GM18520 (cell line): ENCODE measurements at regions not wholly inside any gene's neighbourhood (a gene's known extent, or its start where the extent isn't known, plus 50 kb on each side); places are given as distances from the start of the nearest gene placed in this dataset.
"Not testable (repeated sequence)": the region's sequence is repeated elsewhere in the genome, so short reads cannot be mapped to it uniquely, and the experiment has no call there.

ENCODE experiments used
- ATAC-seq: cut with Tn5 transposase; IDR thresholded peaks from one replicate; pipeline ENCODE4 v1.9.1; 2021; ENCODE audit not compliant: unreplicated experiment

GRCh38 chr3:71994906-71995305 is 210.0 kb upstream of the PROK2 start:
- ATAC-seq: no peak

GRCh38 chr3:71994203-71994602 is 209.3 kb upstream of the PROK2 start:
- no peak for ATAC-seq

GRCh38 chr3:71991681-71992080 is 206.7 kb upstream of the PROK2 start:
- no peak for ATAC-seq

GRCh38 chr3:71991046-71991445 is 206.1 kb upstream of the PROK2 start:
- ATAC-seq: no peak

- no peak for ATAC-seq
Measured at GRCh38 chr3:71990545-71990944, 205.6 kb upstream of the PROK2 start.

- ATAC-seq: no peak
Measured at GRCh38 chr3:71989165-71989564, 204.2 kb upstream of the PROK2 start.

- ATAC-seq: no peak
Measured at GRCh38 chr3:71987828-71988227, 202.9 kb upstream of the PROK2 start.

GRCh38 chr3:71987089-71987735 is 202.3 kb upstream of the PROK2 start:
- no peak for ATAC-seq

GRCh38 chr3:71986606-71987005 is 201.7 kb upstream of the PROK2 start:
- no peak for ATAC-seq

- ATAC-seq: peak; percentile 84
Measured at GRCh38 chr3:71984843-71985613, 200.1 kb upstream of the PROK2 start.

- ATAC-seq: no peak
Measured at GRCh38 chr3:71983694-71984093, 198.7 kb upstream of the PROK2 start.

- ATAC-seq: not testable (repeated sequence)
Measured at GRCh38 chr3:71982506-71983258, 197.7 kb upstream of the PROK2 start.

GRCh38 chr3:71979175-71979574 is 194.2 kb upstream of the PROK2 start:
- no peak for ATAC-seq

- ATAC-seq: peak; percentile 75
Measured at GRCh38 chr3:71978150-71978721, 193.3 kb upstream of the PROK2 start.

GRCh38 chr3:71977525-71977924 is 192.6 kb upstream of the PROK2 start:
- ATAC-seq: no peak

GRCh38 chr3:71975573-71975972 is 190.6 kb upstream of the PROK2 start:
- no peak for ATAC-seq

- no peak for ATAC-seq
Measured at GRCh38 chr3:71974786-71975185, 189.8 kb upstream of the PROK2 start.

GRCh38 chr3:71973274-71974030 is 188.5 kb upstream of the PROK2 start:
- no peak for ATAC-seq

GRCh38 chr3:71972031-71972430 is 187.1 kb upstream of the PROK2 start:
- ATAC-seq: no peak

GRCh38 chr3:71968544-71968943 is 183.6 kb upstream of the PROK2 start:
- no peak for ATAC-seq

GRCh38 chr3:71966185-71966584 is 181.2 kb upstream of the PROK2 start:
- no peak for ATAC-seq
